ENCODE measurements at regions not wholly inside any gene's neighbourhood (a gene's known extent, or its start where the extent isn't known, plus 50 kb on each side); places are given as distances from the start of the nearest gene placed in this dataset.

DNA sequence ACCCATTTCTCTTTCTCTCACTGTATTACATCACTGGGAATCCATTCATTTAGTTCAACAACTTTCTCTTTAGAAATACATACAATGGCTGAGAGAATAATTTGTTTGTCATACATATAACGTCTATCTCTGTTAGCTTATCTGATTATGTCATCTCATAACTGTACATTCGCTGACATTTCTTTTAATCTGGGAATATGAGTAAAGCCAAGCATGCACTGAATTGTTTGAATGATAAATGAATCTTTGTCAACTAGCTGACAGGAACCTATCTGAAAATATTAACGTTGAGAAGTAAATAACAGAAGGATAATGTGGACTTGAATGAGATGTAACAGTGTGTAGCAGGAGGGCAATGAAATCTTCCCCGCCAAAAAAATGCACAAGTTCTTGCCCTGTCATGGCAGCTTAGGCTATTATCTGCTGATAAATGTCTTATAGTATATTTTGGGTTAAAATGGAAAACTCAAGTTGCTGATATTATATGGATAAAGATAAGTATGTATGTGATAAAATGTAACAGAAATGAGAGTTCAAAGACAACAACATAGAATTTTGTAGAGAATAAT, 581.2 kb upstream of the ADGRB3 start:
- Histone ChIP-seq H4K20me1 (replicated peaks; ENCODE audit: control insufficient read depth, insufficient read depth, low read length) (no peaks in the 10 kb centered on the region), H3K4me2 (ENCODE audit: insufficient read depth, low read length) (peak overlapping the region; percentile 16; the same call in 1 of the 2 replicates), H3K9ac (ENCODE audit: insufficient read depth in 1 of 2, low read depth in 2 of 2, low read length in 2 of 2) (no peak overlapping the region), H3K9me1 (ENCODE audit: control insufficient read depth, insufficient read depth, low read length) (no peaks in the 10 kb centered on the region), H3K27me3 (ENCODE audit: control insufficient read depth in 2 of 2, insufficient read depth in 2 of 2, low read length in 2 of 2) (no peaks in the 10 kb centered on the region), H3K9me3 (replicated peaks; ENCODE audit: control insufficient read depth, insufficient read depth, low read depth, low read length) (peaks cover 7% of the 10 kb centered on the region; the same call in 1 of the 2 replicates), H2AFZ (ENCODE audit: low read depth, low read length) (peak overlapping the region; percentile 46), H3K27ac (ENCODE audit: extremely low read depth, low read depth, low read length) (peak overlapping the region; percentile 49; the same call in 2 of the 3 replicates), H3K4me3 (no peak overlapping the region), H3K79me2 (ENCODE audit: control insufficient read depth, insufficient read depth, low read length) (peaks cover 68% of the 10 kb centered on the region), H3K36me3 (ENCODE audit: control insufficient read depth, insufficient read depth, low read length) (peaks cover 8% of the 10 kb centered on the region; the same call in 1 of the 3 replicates), H3K4me1 (replicated peaks in 1 of 2; ENCODE audit: control insufficient read depth in 2 of 2, insufficient read depth in 2 of 2, low read length in 2 of 2) (no peaks in the 10 kb centered on the region)
- in situ Hi-C loops (cut with MboI): no loop called here
- no peak for FAIRE-seq
- WGBS (ENCODE audit: insufficient coverage, low coverage, missing lambda C conversion rate): 3% methylated on average over 4 of the region's 4 CpGs
- intact Hi-C loops (cut with micrococcal nuclease): no loop called here
- no TSS peak for BruUV-seq (replicated peaks)
- ChIA-PET POLR2A (interaction anchor here (0.6 to 1.6 kb wide), 3 partner anchors 10 to 267 kb away, joined by 3 to 5 read pairs (median 3); no protein-coding TSS in a partner anchor), CTCF (ENCODE audit: low intra/inter-chr PET ratio) (no interaction called here)
- ATAC-seq: peak; percentile 78
- DNase-seq (ENCODE audit: extremely low read depth in 1 of 4, low spot score in 3 of 4): peak in 1 of 4 experiments; percentile 34
- TF ChIP-seq CEBPG (CRISPR knock-in tag; IDR thresholded peaks at IDR 0.05): no peak
- peak in 1 of 2 experiments; percentile 39; a peak in 1 of 4 replicates for TF ChIP-seq CEBPG (tag; conservative IDR thresholded peaks at IDR 0.05 in 1 of 2, IDR thresholded peaks at IDR 0.05 in 1 of 2)
- TF ChIP-seq, protein P1, sequence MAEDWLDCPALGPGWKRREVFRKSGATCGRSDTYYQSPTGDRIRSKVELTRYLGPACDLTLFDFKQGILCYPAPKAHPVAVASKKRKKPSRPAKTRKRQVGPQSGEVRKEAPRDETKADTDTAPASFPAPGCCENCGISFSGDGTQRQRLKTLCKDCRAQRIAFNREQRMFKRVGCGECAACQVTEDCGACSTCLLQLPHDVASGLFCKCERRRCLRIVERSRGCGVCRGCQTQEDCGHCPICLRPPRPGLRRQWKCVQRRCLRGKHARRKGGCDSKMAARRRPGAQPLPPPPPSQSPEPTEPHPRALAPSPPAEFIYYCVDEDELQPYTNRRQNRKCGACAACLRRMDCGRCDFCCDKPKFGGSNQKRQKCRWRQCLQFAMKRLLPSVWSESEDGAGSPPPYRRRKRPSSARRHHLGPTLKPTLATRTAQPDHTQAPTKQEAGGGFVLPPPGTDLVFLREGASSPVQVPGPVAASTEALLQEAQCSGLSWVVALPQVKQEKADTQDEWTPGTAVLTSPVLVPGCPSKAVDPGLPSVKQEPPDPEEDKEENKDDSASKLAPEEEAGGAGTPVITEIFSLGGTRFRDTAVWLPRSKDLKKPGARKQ (CRISPR knock-in tag; IDR thresholded peaks at IDR 0.05): no peak
- peak; percentile 37; the same call in 1 of the 2 replicates for TF ChIP-seq MGA (IDR thresholded peaks at IDR 0.05)
- no peak for TF ChIP-seq JUND (IDR thresholded peaks at IDR 0.05; ENCODE audit: borderline replicate concordance, low read depth, low read length)
- peak; percentile 22; the same call in 1 of the 3 replicates for TF ChIP-seq JUND (tag; IDR thresholded peaks at IDR 0.05; ENCODE audit: borderline replicate concordance, low read depth, low read length)
- peak; percentile 39 for TF ChIP-seq DACH1 (IDR thresholded peaks at IDR 0.05; ENCODE audit: partially characterized antibody)

All from K562 (cell line).